ENCODE measurements at regions not wholly inside any gene's neighbourhood (a gene's known extent, or its start where the extent isn't known, plus 50 kb on each side); places are given as distances from the start of the nearest gene placed in this dataset.
A peak's percentile ranks its signal among the peaks of the same experiment; 100 is the strongest.

DNA sequence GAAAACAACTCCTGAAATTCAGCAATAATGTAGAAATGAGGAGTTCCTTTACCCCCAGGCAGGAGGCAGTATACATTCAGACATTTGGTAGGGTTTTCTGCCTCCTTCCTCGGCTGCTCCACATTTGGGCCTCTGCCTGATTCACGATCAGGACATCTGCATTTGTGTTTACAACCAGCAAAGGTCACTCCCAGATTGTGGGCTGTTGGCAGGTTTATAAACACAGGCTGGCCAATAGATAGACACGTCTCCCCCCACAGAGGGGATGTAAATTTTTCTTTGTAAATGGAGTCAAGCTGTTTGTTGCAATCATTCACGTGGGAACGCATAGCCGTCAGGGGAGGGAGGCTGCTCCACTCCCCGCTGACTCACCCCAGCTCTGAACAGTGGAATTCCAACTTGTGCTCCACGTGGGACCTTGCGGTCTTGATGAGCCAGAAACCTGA, 252.1 kb upstream of the N4BP1 start:
- no peak for TF ChIP-seq POLR2A (IDR thresholded peaks at IDR 0.05)
- TF ChIP-seq CTCF (IDR thresholded peaks at IDR 0.05), result peak; percentile 8 to 35 (median 24)
- Histone ChIP-seq H3K4me3 (no peak overlapping the region), H3K27me3 (no peaks in the 10 kb centered on the region), H3K4me1 (no peaks in the 10 kb centered on the region), H3K36me3 (no peaks in the 10 kb centered on the region), H3K27ac (no peak overlapping the region), H3K9me3 (no peaks in the 10 kb centered on the region)
- intact Hi-C loops (cut with DNase I; ENCODE audit: low total_unique reads), result no loop called here
- DNase-seq, result peak; percentile 16 to 36

- no peak for TF ChIP-seq POLR2A (IDR thresholded peaks at IDR 0.05)
- no peak for TF ChIP-seq CTCF (IDR thresholded peaks at IDR 0.05)
- Histone ChIP-seq H3K9me3 (no peaks in the 10 kb centered on the region), H3K4me1 (no peaks in the 10 kb centered on the region), H3K27ac (no peak overlapping the region), H3K27me3 (no peaks in the 10 kb centered on the region), H3K4me3 (no peak overlapping the region), H3K36me3 (no peaks in the 10 kb centered on the region)
- intact Hi-C loops (cut with DNase I; ENCODE audit: low total_unique reads), result no loop called here
- no peak for DNase-seq
Observed at GRCh38 chr16:48860341-48860740, 250.4 kb upstream of the N4BP1 start.

- no peaks in the 10 kb centered on the region for H3K9me3 ChIP-seq
- DNase-seq, result no peak
- no peaks in the 10 kb centered on the region for H3K27me3 ChIP-seq
- intact Hi-C loops (cut with DNase I; ENCODE audit: low total_unique reads), result no loop called here
- H3K27ac ChIP-seq, result no peak overlapping the region
- TF ChIP-seq CTCF (IDR thresholded peaks at IDR 0.05), result no peak
- no peak for TF ChIP-seq POLR2A (IDR thresholded peaks at IDR 0.05)
- H3K4me3 ChIP-seq, result no peak overlapping the region
- H3K36me3 ChIP-seq, result no peaks in the 10 kb centered on the region
- H3K4me1 ChIP-seq, result no peaks in the 10 kb centered on the region
Observed at GRCh38 chr16:48852951-48853350, 243.0 kb upstream of the N4BP1 start.

- H3K27ac ChIP-seq, result no peak overlapping the region
- TF ChIP-seq CTCF (IDR thresholded peaks at IDR 0.05) (no peak), POLR2A (IDR thresholded peaks at IDR 0.05) (no peak)
- H3K4me1 ChIP-seq, result no peaks in the 10 kb centered on the region
- no peaks in the 10 kb centered on the region for H3K9me3 ChIP-seq
- DNase-seq, result no peak
- no peak overlapping the region for H3K4me3 ChIP-seq
- intact Hi-C loops (cut with DNase I; ENCODE audit: low total_unique reads), result no loop called here
- no peaks in the 10 kb centered on the region for H3K27me3 ChIP-seq
- no peaks in the 10 kb centered on the region for H3K36me3 ChIP-seq
Observed at GRCh38 chr16:48852458-48852857, 242.5 kb upstream of the N4BP1 start.

- H3K27ac ChIP-seq, result no peak overlapping the region
- H3K27me3 ChIP-seq, result no peaks in the 10 kb centered on the region
- H3K4me3 ChIP-seq, result no peak overlapping the region
- no peak for DNase-seq
- intact Hi-C loops (cut with DNase I; ENCODE audit: low total_unique reads), result no loop called here
- no peaks in the 10 kb centered on the region for H3K9me3 ChIP-seq
- H3K36me3 ChIP-seq, result no peaks in the 10 kb centered on the region
- TF ChIP-seq CTCF (IDR thresholded peaks at IDR 0.05) (no peak), POLR2A (IDR thresholded peaks at IDR 0.05) (no peak)
- no peaks in the 10 kb centered on the region for H3K4me1 ChIP-seq
Observed at GRCh38 chr16:48850097-48850770, 240.3 kb upstream of the N4BP1 start.

All from uterus (tissue), 3 donors.